ENCODE measurements at regions not wholly inside any gene's neighbourhood (a gene's known extent, or its start where the extent isn't known, plus 50 kb on each side); places are given as distances from the start of the nearest gene placed in this dataset.

- ChIA-PET POLR2A (no interaction called here), CTCF (no interaction called here)
- H3K27ac Mint-ChIP-seq: no peak overlapping the region
- H3K27me3 Mint-ChIP-seq: no peaks in the 10 kb centered on the region
- intact Hi-C loops (cut with micrococcal nuclease): no loop called here
- H3K4me3 Mint-ChIP-seq: no peak overlapping the region
- no peaks in the 10 kb centered on the region for H3K4me1 Mint-ChIP-seq (ENCODE audit: low read depth)
- no peak for TF ChIP-seq CTCF (IDR thresholded peaks at IDR 0.05)
- ATAC-seq (no peak), DNase-seq (no peak)
- no peaks in the 10 kb centered on the region for H3K9me3 Mint-ChIP-seq
- no peaks in the 10 kb centered on the region for H3K36me3 Mint-ChIP-seq (ENCODE audit: low read depth)
These were observed 629.3 kb downstream of the IPMK start for GRCh38 chr10:57638411-57638810.

DNA sequence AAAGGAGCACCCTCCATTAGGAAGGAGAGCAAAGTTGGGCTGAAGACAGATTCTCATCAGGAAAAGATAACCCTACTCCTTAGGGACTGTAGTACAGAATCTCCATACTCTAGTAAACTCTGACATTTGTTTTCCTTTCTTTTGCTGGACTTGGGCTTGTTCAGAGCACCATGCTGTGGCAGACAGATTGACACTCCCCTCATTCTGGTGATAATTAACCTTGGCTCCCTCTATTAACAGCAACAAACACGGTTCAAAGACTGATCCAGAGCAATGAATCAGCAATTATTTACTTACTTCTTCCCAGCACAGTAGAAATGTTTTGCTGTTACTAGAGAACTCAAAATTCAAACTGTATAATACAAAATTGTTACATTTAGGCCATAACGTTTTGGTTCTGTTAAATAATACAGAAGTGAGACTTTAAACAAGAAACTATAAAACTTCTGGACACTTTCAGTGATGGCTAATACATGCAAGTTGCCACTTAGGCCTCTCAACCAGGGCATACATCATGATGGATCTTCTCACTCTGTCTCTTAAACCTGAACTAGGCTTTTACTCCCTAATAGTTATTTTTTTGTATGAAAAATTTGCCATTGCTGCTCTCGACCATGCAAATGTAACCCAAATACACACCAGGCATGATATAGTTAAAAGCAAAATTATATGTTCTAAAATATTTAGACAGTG lies 639.0 kb downstream of the IPMK start:
- Mint-ChIP-seq H3K9me3 (no peaks in the 10 kb centered on the region), H3K36me3 (ENCODE audit: low read depth) (no peaks in the 10 kb centered on the region), H3K4me3 (no peak overlapping the region), H3K4me1 (ENCODE audit: low read depth) (no peaks in the 10 kb centered on the region), H3K27ac (no peak overlapping the region), H3K27me3 (no peaks in the 10 kb centered on the region)
- CTCF ChIA-PET: no interaction called here
- no peak for TF ChIP-seq CTCF (IDR thresholded peaks at IDR 0.05)
- no peak for ATAC-seq
- intact Hi-C loops (cut with micrococcal nuclease): no loop called here
- DNase-seq: no peak
- POLR2A ChIA-PET: no interaction called here

GRCh38 chr10:57627642-57628178 lies 640.0 kb downstream of the IPMK start:
- Mint-ChIP-seq H3K36me3 (ENCODE audit: low read depth) (no peaks in the 10 kb centered on the region), H3K27me3 (no peaks in the 10 kb centered on the region), H3K27ac (no peak overlapping the region), H3K9me3 (no peaks in the 10 kb centered on the region), H3K4me1 (ENCODE audit: low read depth) (no peaks in the 10 kb centered on the region), H3K4me3 (no peak overlapping the region)
- POLR2A ChIA-PET: no interaction called here
- ATAC-seq (no peak), DNase-seq (no peak)
- no peak for TF ChIP-seq CTCF (IDR thresholded peaks at IDR 0.05)
- CTCF ChIA-PET: no interaction called here
- intact Hi-C loops (cut with micrococcal nuclease): no loop called here

- no peak for TF ChIP-seq CTCF (IDR thresholded peaks at IDR 0.05)
- Mint-ChIP-seq H3K27me3 (no peaks in the 10 kb centered on the region), H3K4me1 (ENCODE audit: low read depth) (no peaks in the 10 kb centered on the region), H3K36me3 (ENCODE audit: low read depth) (no peaks in the 10 kb centered on the region), H3K4me3 (no peak overlapping the region), H3K27ac (no peak overlapping the region), H3K9me3 (no peaks in the 10 kb centered on the region)
- intact Hi-C loops (cut with micrococcal nuclease): no loop called here
- DNase-seq: no peak
- ChIA-PET POLR2A (no interaction called here), CTCF (no interaction called here)
- no peak for ATAC-seq
These were observed 642.7 kb downstream of the IPMK start for GRCh38 chr10:57624856-57625592.

DNA sequence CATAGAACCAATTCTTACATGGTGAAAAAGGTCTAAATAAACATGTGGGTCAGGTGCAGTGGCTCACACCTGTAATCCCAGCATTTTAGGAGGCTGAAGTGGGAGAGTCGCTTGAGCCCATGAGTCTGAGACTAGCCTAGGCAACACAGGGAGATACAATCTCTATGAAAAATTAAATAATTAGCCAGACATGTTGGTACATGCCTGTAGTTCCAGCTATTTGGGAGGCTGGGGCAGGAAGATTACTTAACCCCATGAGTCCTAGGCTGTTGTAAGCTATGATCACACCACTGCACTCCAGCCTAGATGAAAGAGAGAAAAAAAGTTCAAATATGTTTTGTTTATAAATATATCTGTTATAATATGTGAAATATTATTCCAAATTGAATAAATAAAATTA lies 643.6 kb downstream of the IPMK start:
- intact Hi-C loops (cut with micrococcal nuclease): no loop called here
- H3K4me1 Mint-ChIP-seq (ENCODE audit: low read depth): no peaks in the 10 kb centered on the region
- H3K27me3 Mint-ChIP-seq: no peaks in the 10 kb centered on the region
- POLR2A ChIA-PET: no interaction called here
- H3K4me3 Mint-ChIP-seq: no peak overlapping the region
- no peak for TF ChIP-seq CTCF (IDR thresholded peaks at IDR 0.05)
- no peak for ATAC-seq
- CTCF ChIA-PET: interaction anchor here (0.5 kb wide), 1 partner anchor 358 kb away, joined by 3 read pairs; no protein-coding TSS in a partner anchor
- no peaks in the 10 kb centered on the region for H3K9me3 Mint-ChIP-seq
- DNase-seq: no peak
- no peaks in the 10 kb centered on the region for H3K36me3 Mint-ChIP-seq (ENCODE audit: low read depth)
- H3K27ac Mint-ChIP-seq: no peak overlapping the region

All from activated CD8-positive, alpha-beta T cell treated with anti-CD3 and anti-CD28 coated beads for 36 hours (primary cell).